ENCODE measurements at regions not wholly inside any gene's neighbourhood (a gene's known extent, or its start where the extent isn't known, plus 50 kb on each side); places are given as distances from the start of the nearest gene placed in this dataset.

DNA sequence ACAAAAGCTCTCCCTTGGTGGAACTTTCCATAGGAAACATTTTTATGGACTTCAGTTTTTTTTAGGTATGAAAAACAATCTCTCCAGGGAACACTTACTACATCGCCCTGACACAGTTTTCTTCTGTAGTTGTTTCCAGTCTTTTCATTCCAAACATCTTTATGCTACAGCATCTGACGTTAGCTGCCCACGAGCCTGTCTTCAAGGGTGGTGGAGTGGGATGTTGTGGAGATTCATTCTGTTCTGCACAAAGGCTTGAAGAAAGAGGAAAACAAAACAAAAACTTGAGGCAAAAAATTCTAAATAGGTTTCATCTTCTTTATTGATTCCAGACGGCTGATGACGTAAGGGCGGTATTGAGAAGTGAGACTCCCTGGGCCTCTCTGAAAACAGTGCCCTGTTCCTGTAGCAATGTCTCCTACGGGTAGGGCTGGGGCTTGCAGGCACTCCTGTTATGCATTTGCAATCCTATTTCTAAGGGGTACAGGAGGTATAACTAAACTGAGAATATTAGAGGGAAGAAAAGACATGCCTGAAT lies 375.0 kb downstream of the RNF144A start:
- H3K36me3 ChIP-seq, result no peaks in the 10 kb centered on the region
- intact Hi-C loops (cut with DNase I), result no loop called here
- no peak overlapping the region for H3K4me3 ChIP-seq
- 91% methylated on average over 7 of the region's 7 CpGs for WGBS, 2 donors
- H3K27me3 ChIP-seq, result no peaks in the 10 kb centered on the region
- no peak for ATAC-seq
- H3K4me1 ChIP-seq, result peaks cover 0 to 4% (median 0%) of the 10 kb centered on the region in 3 donors
- no peak overlapping the region for H3K27ac ChIP-seq
- FAIRE-seq, result no peak
- H3K9me3 ChIP-seq, result no peaks in the 10 kb centered on the region
- no peak for DNase-seq
- TF ChIP-seq, protein P1, sequence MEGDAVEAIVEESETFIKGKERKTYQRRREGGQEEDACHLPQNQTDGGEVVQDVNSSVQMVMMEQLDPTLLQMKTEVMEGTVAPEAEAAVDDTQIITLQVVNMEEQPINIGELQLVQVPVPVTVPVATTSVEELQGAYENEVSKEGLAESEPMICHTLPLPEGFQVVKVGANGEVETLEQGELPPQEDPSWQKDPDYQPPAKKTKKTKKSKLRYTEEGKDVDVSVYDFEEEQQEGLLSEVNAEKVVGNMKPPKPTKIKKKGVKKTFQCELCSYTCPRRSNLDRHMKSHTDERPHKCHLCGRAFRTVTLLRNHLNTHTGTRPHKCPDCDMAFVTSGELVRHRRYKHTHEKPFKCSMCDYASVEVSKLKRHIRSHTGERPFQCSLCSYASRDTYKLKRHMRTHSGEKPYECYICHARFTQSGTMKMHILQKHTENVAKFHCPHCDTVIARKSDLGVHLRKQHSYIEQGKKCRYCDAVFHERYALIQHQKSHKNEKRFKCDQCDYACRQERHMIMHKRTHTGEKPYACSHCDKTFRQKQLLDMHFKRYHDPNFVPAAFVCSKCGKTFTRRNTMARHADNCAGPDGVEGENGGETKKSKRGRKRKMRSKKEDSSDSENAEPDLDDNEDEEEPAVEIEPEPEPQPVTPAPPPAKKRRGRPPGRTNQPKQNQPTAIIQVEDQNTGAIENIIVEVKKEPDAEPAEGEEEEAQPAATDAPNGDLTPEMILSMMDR (IDR thresholded peaks at IDR 0.05), result no peak

DNA sequence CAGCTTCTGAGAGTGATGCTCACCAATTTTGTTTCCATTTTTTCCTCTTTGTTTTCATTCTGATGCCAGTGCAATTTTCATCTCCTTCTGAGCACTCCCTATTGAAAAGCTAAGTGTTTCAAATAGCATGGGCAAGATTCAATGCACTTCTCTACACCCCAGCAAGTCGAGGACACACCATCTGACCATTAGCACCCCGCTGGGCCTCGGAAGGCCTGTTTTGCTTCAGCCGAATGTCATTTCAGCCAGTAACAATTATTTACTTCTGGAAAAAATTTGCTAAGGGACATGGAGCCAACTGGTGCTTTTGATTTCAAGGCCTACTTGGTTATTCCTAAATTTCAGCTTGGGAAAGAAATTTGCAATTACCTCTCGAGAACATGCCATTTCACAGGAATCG lies 392.4 kb downstream of the RNF144A start:
- Histone ChIP-seq H3K9me3 (no peaks in the 10 kb centered on the region), H3K27ac (no peak overlapping the region), H3K4me1 (no peaks in the 10 kb centered on the region), H3K27me3 (no peaks in the 10 kb centered on the region), H3K36me3 (no peaks in the 10 kb centered on the region), H3K4me3 (no peak overlapping the region)
- ATAC-seq (no peak), DNase-seq (no peak), FAIRE-seq (no peak)
- intact Hi-C loops (cut with DNase I), result no loop called here
- TF ChIP-seq, protein P1 (IDR thresholded peaks at IDR 0.05), result no peak
- WGBS, 2 donors, result 92 to 96% methylated on average over 6 of the region's 6 CpGs

DNA sequence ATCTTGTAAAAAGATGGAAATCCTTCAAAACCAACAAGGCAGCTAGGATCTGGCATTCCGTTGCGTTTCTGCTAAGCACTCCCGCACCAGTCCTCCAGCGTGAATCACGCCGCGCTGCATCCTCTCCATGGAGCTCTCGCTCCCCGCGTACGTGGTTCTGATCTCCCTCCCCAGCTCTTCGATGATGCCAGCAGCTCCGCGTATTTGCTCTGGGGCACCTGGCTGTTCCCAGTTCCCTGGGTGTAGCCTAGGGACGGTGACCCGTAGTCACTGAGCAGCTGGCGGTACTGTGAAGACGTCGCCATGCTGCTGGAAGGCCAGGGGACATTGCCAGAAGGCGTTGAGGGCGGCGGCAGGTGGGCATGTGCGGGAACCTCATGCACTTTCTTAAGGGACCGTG lies 407.5 kb downstream of the RNF144A start:
- Histone ChIP-seq H3K27me3 (no peaks in the 10 kb centered on the region), H3K36me3 (no peaks in the 10 kb centered on the region), H3K4me3 (no peak overlapping the region), H3K4me1 (no peaks in the 10 kb centered on the region), H3K9me3 (no peaks in the 10 kb centered on the region), H3K27ac (no peak overlapping the region)
- intact Hi-C loops (cut with DNase I), result no loop called here
- no peak for ATAC-seq
- DNase-seq, result no peak
- FAIRE-seq, result no peak
- TF ChIP-seq, protein P1 (IDR thresholded peaks at IDR 0.05), result no peak
- WGBS, 2 donors, result 81 to 84% methylated on average over 24 of the region's 24 CpGs

DNA sequence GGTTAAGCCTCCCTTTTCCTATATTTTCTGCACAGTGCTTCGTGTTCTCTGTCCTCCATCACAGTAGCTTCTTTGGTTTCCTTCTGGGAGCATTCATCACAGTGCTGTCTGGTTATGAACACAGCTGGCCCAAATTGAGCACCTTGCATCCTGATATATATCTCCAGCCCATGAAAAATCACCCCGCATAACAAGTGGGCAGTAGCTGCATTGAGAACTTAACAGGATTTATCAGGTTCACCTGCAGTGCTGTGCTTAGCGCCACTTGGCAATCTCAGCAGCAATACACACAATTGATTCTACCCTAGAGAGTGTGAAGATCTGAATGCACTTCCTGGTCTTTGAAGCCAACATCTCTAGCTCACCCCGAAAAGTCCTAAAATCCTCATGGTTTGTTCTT lies 408.0 kb downstream of the RNF144A start:
- FAIRE-seq, result no peak

DNA sequence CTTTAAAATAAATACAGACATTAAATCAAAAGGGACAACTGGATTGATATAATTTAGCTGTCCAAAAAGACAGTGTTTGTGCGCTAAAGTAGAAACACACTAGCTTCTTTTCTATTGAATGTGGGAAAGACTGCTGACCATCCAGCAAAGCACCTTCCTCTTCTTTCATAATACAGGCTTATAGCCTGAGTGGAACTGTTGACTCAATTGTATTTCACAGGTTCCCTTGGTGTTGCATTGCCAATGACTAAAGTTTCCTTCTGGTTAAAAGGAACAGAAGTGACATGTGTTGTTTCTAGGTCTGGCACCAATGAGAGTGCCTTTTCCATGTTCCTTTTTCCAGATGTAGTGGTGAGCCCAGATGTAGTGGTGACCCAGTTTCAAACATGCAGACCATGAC lies 412.3 kb downstream of the RNF144A start:
- 99 to 100% methylated on average over 1 of the region's 1 CpG for WGBS, 2 donors
- FAIRE-seq, result no peak
- intact Hi-C loops (cut with DNase I), result no loop called here

More for the DNA sequence above, 408.0 kb downstream of the RNF144A start:
- Histone ChIP-seq H3K27ac (no peak overlapping the region), H3K4me3 (no peak overlapping the region), H3K4me1 (no peaks in the 10 kb centered on the region), H3K27me3 (no peaks in the 10 kb centered on the region), H3K36me3 (no peaks in the 10 kb centered on the region), H3K9me3 (no peaks in the 10 kb centered on the region)
- no peak for ATAC-seq
- TF ChIP-seq, protein P1 (IDR thresholded peaks at IDR 0.05), result no peak
- DNase-seq, result no peak
- 89% methylated on average over 4 of the region's 4 CpGs for WGBS, 2 donors
- intact Hi-C loops (cut with DNase I), result no loop called here

More for the DNA sequence above, 412.3 kb downstream of the RNF144A start:
- Histone ChIP-seq H3K4me3 (no peak overlapping the region), H3K27me3 (no peaks in the 10 kb centered on the region), H3K9me3 (no peaks in the 10 kb centered on the region), H3K36me3 (no peaks in the 10 kb centered on the region), H3K27ac (no peak overlapping the region), H3K4me1 (no peaks in the 10 kb centered on the region)
- no peak for DNase-seq
- TF ChIP-seq, protein P1 (IDR thresholded peaks at IDR 0.05), result no peak
- ATAC-seq, result no peak
